ENCODE measurements at regions not wholly inside any gene's neighbourhood (a gene's known extent, or its start where the extent isn't known, plus 50 kb on each side); places are given as distances from the start of the nearest gene placed in this dataset.
"Not testable (repeated sequence)": the region's sequence is repeated elsewhere in the genome, so short reads cannot be mapped to it uniquely, and the experiment has no call there.

- not testable (repeated sequence) for ATAC-seq, DNase-seq, H3K36me3 ChIP-seq, H3K27ac ChIP-seq, H3K27me3 ChIP-seq, H3K4me3 ChIP-seq, H3K9me3 ChIP-seq
- intact Hi-C loops (cut with DNase I) = loop anchor here in 1 of 10 donors (10.0 kb wide), 1 partner anchor 207 kb away; no protein-coding TSS in a partner anchor
- H3K4me1 ChIP-seq = peaks cover 0 to 17% (median 0%) of the 10 kb centered on the region in 12 donors
- peak in 2 of 12 donors; percentile 17 to 41 for TF ChIP-seq CTCF (IDR thresholded peaks at IDR 0.05)
- WGBS, 4 donors = 25 to 60% (median 48%) methylated on average over 7 of the region's 7 CpGs
Measured at GRCh38 chr20:30581839-30582238, 675.6 kb upstream of the DEFB115 start.

- intact Hi-C loops (cut with DNase I) = loop anchor here in 1 of 10 donors (10.0 kb wide), 1 partner anchor 210 kb away; no protein-coding TSS in a partner anchor
- H3K36me3 ChIP-seq, H3K9me3 ChIP-seq, H3K4me1 ChIP-seq, DNase-seq, H3K4me3 ChIP-seq, H3K27ac ChIP-seq, ATAC-seq: not testable (repeated sequence)
- H3K27me3 ChIP-seq = peaks cover 0 to 20% (median 0%) of the 10 kb centered on the region in 9 donors
- WGBS, 4 donors = 66 to 78% (median 76%) methylated on average over 4 of the region's 4 CpGs
Measured at GRCh38 chr20:30584403-30584802, 673.1 kb upstream of the DEFB115 start.

GRCh38 chr20:30585244-30585796, 672.1 kb upstream of the DEFB115 start:
- intact Hi-C loops (cut with DNase I) = loop anchor here in 1 of 10 donors (10.0 kb wide), 1 partner anchor 211 kb away; no protein-coding TSS in a partner anchor
- whole genome bisulfite sequencing, 4 donors = 4 to 10% (median 5%) methylated on average over 36 to 49 of the region's 49 CpGs; no CpG with 5 or more reads in 1 of the 4 donors
- H3K27ac ChIP-seq = peak overlapping the region in 2 of 12 donors; percentile 38

GRCh38 chr20:30586178-30586577, 671.3 kb upstream of the DEFB115 start:
- not testable (repeated sequence) for H3K36me3 ChIP-seq, H3K27ac ChIP-seq, H3K4me1 ChIP-seq, ATAC-seq, H3K9me3 ChIP-seq
- Histone ChIP-seq H3K27me3 (peaks cover 0 to 20% (median 0%) of the 10 kb centered on the region in 9 donors), H3K4me3 (peak overlapping the region in 8 of 12 donors; percentile 23 to 57 (median 48))
- WGBS, 4 donors = 3 to 13% (median 7%) methylated on average over 3 to 28 of the region's 30 CpGs
- DNase-seq = peak in 1 of 5 donors; percentile 66
- intact Hi-C loops (cut with DNase I) = loop anchor here in 1 of 10 donors (10.0 kb wide), 1 partner anchor 211 kb away; no protein-coding TSS in a partner anchor

More at GRCh38 chr20:30585244-30585796, 672.1 kb upstream of the DEFB115 start:
- H3K9me3 ChIP-seq, H3K4me1 ChIP-seq, H3K36me3 ChIP-seq: not testable (repeated sequence)
- Histone ChIP-seq H3K27me3 (peaks cover 0 to 20% (median 0%) of the 10 kb centered on the region in 9 donors), H3K4me3 (peak overlapping the region in 11 of 12 donors; percentile 4 to 57 (median 37))
- peak in 4 of 5 donors; percentile 62 to 87 (median 74) for DNase-seq
- peak in 8 of 12 donors; percentile 22 to 71 (median 48) for TF ChIP-seq CTCF (IDR thresholded peaks at IDR 0.05)
- ATAC-seq = peak in 3 of 4 donors; percentile 63 to 98 (median 64)

DNA sequence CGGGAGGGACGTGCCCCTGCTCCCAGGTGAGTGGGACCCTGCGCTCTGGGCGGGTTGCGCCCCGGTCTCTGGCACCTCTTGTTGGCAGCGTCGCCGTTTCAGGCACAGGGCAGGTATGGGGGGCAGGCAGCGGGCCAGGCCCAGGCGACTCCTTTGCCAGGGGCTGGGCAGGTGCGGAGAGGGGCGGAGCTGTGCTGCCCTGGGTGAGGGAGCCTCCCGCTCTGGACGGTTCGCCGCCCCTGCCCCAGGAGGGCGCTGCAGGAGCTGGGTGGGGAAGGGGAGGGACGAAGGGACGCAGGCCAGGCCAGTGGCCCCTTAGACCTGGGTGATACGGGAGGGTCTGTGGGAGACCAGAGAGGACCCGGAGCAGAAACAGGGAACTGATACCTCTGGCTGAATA, 663.9 kb upstream of the DEFB115 start:
- intact Hi-C loops (cut with DNase I) = no loop called here
- Histone ChIP-seq H3K36me3 (no peaks in the 10 kb centered on the region), H3K9me3 (peaks cover 0 to 11% (median 0%) of the 10 kb centered on the region in 12 donors), H3K27ac (no peak overlapping the region), H3K27me3 (no peaks in the 10 kb centered on the region), H3K4me1 (no peaks in the 10 kb centered on the region), H3K4me3 (no peak overlapping the region)
- DNase-seq (no peak), ATAC-seq (no peak)
- no peak for TF ChIP-seq POLR2A (IDR thresholded peaks at IDR 0.05)
- TF ChIP-seq CTCF (IDR thresholded peaks at IDR 0.05) = no peak
- WGBS, 4 donors = 59 to 80% (median 72%) methylated on average over 22 of the region's 22 CpGs

Data from heart left ventricle (tissue), 16 donors.